ENCODE measurements at regions not wholly inside any gene's neighbourhood (a gene's known extent, or its start where the extent isn't known, plus 50 kb on each side); places are given as distances from the start of the nearest gene placed in this dataset.

DNA sequence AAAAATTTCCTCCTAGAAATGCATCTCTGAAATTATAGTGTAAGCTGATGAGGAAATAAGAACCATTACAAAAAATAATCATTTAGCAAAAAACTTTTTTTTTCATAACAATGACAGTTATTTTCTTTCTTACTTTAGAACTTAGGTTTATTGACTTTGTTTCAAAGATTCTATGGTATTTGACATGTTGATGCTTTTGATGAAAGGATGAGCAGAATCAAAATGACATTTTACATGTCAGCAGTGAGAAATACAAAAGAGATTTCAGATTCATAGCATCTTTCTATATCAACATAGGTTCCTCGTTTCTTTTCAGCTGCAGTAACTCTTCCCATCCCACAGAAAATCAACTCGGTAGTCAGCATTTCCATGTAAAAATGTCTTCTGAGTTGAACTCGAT, 1226.6 kb upstream of the C9orf72 start:
- Histone ChIP-seq H3K4me3 (ENCODE audit: low read length) (no peak overlapping the region), H3K9me2 (replicated peaks; ENCODE audit: control insufficient read depth, low read length) (no peaks in the 10 kb centered on the region), H3K27ac (ENCODE audit: low read depth, low read length) (no peak overlapping the region), H4K20me1 (ENCODE audit: control insufficient read depth, insufficient read depth, low read depth, low read length) (no peaks in the 10 kb centered on the region), H3K9me3 (ENCODE audit: control insufficient read depth, insufficient read depth, low read length) (no peaks in the 10 kb centered on the region), H3K4me2 (ENCODE audit: low read length) (no peak overlapping the region), H3K27me3 (ENCODE audit: control insufficient read depth, low read length) (no peaks in the 10 kb centered on the region), H3K36me3 (ENCODE audit: control insufficient read depth, low read length) (no peaks in the 10 kb centered on the region), H3F3A (ENCODE audit: control insufficient read depth, insufficient read depth) (no peaks in the 10 kb centered on the region), H3K4me1 (ENCODE audit: control insufficient read depth, low read length) (no peaks in the 10 kb centered on the region), H3K79me2 (ENCODE audit: control insufficient read depth, low read length) (no peaks in the 10 kb centered on the region)
- TF ChIP-seq EZH2phosphoT487 (IDR thresholded peaks at IDR 0.05; ENCODE audit: borderline replicate concordance, low read length) = no peak
- TF ChIP-seq, protein P1, sequence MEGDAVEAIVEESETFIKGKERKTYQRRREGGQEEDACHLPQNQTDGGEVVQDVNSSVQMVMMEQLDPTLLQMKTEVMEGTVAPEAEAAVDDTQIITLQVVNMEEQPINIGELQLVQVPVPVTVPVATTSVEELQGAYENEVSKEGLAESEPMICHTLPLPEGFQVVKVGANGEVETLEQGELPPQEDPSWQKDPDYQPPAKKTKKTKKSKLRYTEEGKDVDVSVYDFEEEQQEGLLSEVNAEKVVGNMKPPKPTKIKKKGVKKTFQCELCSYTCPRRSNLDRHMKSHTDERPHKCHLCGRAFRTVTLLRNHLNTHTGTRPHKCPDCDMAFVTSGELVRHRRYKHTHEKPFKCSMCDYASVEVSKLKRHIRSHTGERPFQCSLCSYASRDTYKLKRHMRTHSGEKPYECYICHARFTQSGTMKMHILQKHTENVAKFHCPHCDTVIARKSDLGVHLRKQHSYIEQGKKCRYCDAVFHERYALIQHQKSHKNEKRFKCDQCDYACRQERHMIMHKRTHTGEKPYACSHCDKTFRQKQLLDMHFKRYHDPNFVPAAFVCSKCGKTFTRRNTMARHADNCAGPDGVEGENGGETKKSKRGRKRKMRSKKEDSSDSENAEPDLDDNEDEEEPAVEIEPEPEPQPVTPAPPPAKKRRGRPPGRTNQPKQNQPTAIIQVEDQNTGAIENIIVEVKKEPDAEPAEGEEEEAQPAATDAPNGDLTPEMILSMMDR (IDR thresholded peaks at IDR 0.05; ENCODE audit: low read depth, low read length, poor library complexity, severe bottlenecking) = no peak

DNA sequence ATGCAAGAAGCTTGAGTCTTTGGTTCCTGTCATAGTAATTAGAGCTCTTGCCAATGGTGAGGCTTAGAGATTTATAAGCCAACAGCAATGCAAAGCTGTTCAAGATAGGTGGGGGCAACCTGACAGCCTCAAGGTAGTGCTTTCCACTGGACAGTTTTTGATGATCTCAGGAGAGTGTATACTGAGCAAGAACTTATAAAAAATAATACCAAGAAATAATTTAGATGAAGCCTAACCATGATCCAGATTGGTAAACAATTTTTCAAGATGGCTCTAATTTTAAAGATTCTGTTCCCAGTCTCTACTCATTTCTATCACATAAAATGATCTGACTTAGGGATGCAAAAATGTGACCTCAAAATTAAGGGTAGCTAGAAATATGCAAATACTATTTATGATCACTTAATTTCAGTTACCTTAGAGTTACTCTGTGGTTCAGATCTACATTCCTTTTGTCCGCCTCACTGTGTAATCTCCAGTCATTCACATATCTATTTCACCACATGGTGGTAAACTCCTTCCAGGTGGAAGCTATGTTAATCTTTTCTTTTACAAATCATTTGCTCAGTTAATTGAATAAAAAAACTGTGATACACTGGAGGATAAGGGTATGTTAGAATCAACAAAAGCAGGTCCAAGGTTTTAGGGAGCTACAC, 1228.0 kb upstream of the C9orf72 start:
- Histone ChIP-seq H3K9me3 (ENCODE audit: control insufficient read depth, insufficient read depth, low read length) (no peaks in the 10 kb centered on the region), H3K27ac (ENCODE audit: low read depth, low read length) (no peak overlapping the region), H3K4me2 (ENCODE audit: low read length) (no peak overlapping the region), H3K36me3 (ENCODE audit: control insufficient read depth, low read length) (no peaks in the 10 kb centered on the region), H3K79me2 (ENCODE audit: control insufficient read depth, low read length) (no peaks in the 10 kb centered on the region), H3F3A (ENCODE audit: control insufficient read depth, insufficient read depth) (no peaks in the 10 kb centered on the region), H3K4me3 (ENCODE audit: low read length) (no peak overlapping the region), H3K9me2 (replicated peaks; ENCODE audit: control insufficient read depth, low read length) (no peaks in the 10 kb centered on the region), H3K4me1 (ENCODE audit: control insufficient read depth, low read length) (no peaks in the 10 kb centered on the region), H3K27me3 (ENCODE audit: control insufficient read depth, low read length) (no peaks in the 10 kb centered on the region), H4K20me1 (ENCODE audit: control insufficient read depth, insufficient read depth, low read depth, low read length) (no peaks in the 10 kb centered on the region)
- TF ChIP-seq, protein P1 (IDR thresholded peaks at IDR 0.05; ENCODE audit: low read depth, low read length, poor library complexity, severe bottlenecking) = no peak
- no peak for TF ChIP-seq EZH2phosphoT487 (IDR thresholded peaks at IDR 0.05; ENCODE audit: borderline replicate concordance, low read length)

DNA sequence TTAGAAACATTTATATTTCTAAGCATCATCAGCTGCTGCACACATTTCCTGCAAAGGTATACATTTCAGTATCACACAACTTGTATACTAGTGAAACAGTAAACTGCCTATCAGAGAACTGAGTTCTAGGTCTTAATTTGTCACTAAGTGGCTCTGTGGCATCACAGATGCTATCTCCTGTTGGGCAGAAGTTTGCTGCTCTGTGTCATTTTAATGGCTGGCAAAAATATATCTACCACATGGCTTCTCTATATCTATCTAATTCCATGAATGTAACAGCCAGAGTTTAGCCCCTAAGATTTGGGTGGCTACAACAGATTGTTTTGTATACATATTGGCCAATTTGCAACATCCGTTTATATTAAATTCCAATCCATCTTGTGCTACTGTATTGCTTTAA, 1231.9 kb upstream of the C9orf72 start:
- H3F3A ChIP-seq (ENCODE audit: control insufficient read depth, insufficient read depth) = no peaks in the 10 kb centered on the region
- H3K9me3 ChIP-seq (ENCODE audit: control insufficient read depth, insufficient read depth, low read length) = no peaks in the 10 kb centered on the region
- no peak for TF ChIP-seq EZH2phosphoT487 (IDR thresholded peaks at IDR 0.05; ENCODE audit: borderline replicate concordance, low read length)
- TF ChIP-seq, protein P1 (IDR thresholded peaks at IDR 0.05; ENCODE audit: low read depth, low read length, poor library complexity, severe bottlenecking) = no peak
- H3K79me2 ChIP-seq (ENCODE audit: control insufficient read depth, low read length) = no peaks in the 10 kb centered on the region
- no peaks in the 10 kb centered on the region for H3K36me3 ChIP-seq (ENCODE audit: control insufficient read depth, low read length)
- H3K9me2 ChIP-seq (replicated peaks; ENCODE audit: control insufficient read depth, low read length) = no peaks in the 10 kb centered on the region
- H3K4me3 ChIP-seq (ENCODE audit: low read length) = no peak overlapping the region
- no peaks in the 10 kb centered on the region for H3K27me3 ChIP-seq (ENCODE audit: control insufficient read depth, low read length)
- H3K4me2 ChIP-seq (ENCODE audit: low read length) = no peak overlapping the region
- no peaks in the 10 kb centered on the region for H4K20me1 ChIP-seq (ENCODE audit: control insufficient read depth, insufficient read depth, low read depth, low read length)
- no peak overlapping the region for H3K27ac ChIP-seq (ENCODE audit: low read depth, low read length)
- no peaks in the 10 kb centered on the region for H3K4me1 ChIP-seq (ENCODE audit: control insufficient read depth, low read length)

Data from DOHH2 (cell line).